22Rv1 (cell line): ENCODE measurements at regions not wholly inside any gene's neighbourhood (a gene's known extent, or its start where the extent isn't known, plus 50 kb on each side); places are given as distances from the start of the nearest gene placed in this dataset.
"Not testable (repeated sequence)": the region's sequence is repeated elsewhere in the genome, so short reads cannot be mapped to it uniquely, and the experiment has no call there.

Experiments
- H3K27ac ChIP-seq: fragments of 450-650 bp; 2 replicates; pipeline ENCODE4 v1.5.1; 2017
- CTCF ChIP-seq: fragments of 450-650 bp; IDR thresholded peaks from 2 replicates; pipeline ENCODE4 v1.5.1; 2017; ENCODE audit warnings: mild to moderate bottlenecking
- ZFX ChIP-seq: fragments of 450-650 bp; IDR thresholded peaks from 2 replicates; pipeline ENCODE4 v1.6.1; 2017; ENCODE audit warnings: antibody characterized with exemption, borderline replicate concordance

DNA sequence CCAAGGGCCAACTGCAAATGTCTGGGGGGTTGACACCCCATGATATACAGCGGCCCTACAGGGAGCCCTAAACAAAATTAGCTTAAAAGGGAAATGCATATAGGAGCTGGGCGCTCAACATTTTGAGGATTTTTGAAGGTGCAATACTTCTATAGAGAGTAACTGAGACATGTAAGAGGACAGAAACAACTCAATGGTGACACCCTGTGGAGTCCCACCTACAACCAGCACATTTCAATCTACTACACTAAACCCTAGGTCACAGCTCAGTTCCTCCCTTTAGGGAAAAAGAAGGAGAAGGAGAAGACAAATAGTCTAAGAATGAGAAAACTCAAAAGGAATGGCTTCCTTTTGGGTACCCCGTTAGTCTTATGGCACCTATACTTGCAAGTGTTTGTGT is 1010.5 kb upstream of the NOVA1 start:
- TF ChIP-seq CTCF (peak; percentile 19; the same call in 1 of the 2 replicates), ZFX (no peak)
- no peak overlapping the region for H3K27ac ChIP-seq

GRCh38 chr14:27612121-27612520 is 1014.3 kb upstream of the NOVA1 start:
- no peak overlapping the region for H3K27ac ChIP-seq
- no peak for TF ChIP-seq ZFX
- no peak for TF ChIP-seq CTCF

DNA sequence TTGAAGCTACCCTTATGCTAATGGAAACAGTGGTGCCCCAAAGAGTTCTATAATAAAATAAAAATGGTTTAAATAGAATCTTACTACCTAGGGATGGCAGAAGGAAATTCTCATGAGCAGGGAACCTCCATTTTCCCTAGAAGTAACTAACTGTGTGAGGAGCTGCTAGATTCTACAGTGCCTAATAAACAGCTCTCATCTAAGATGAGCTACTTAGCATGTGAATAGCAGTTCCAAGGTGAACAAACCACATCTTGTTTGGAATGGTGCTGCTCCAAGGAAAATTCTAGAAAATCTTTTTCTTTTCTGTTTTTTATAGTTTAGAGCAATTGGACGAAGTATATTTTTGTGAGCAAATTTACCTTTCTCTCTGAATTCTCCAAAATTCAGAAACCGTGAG is 1015.3 kb upstream of the NOVA1 start:
- no peak overlapping the region for H3K27ac ChIP-seq
- TF ChIP-seq ZFX, result no peak
- no peak for TF ChIP-seq CTCF

DNA sequence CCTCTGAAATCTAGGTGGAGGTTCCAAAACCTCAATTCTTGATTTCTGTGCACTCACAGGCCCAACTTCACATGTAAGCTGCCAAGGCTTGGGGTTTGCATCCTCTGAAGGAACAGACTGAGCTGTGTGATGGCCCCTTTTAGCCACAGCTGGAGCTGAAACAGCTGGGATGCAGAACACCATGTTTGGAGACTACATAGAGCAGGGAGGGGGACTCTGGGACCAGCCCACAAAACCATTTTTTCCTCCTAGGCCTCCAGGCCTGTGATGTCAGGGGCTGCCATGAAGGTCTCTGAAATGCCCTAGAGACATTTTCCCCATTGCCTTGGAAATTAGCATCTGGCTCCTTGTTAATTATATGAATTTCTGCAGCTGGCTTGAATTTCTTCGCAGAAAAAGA is 1025.9 kb upstream of the NOVA1 start:
- TF ChIP-seq CTCF, result no peak
- TF ChIP-seq ZFX, result no peak
- H3K27ac ChIP-seq, result no peak overlapping the region

GRCh38 chr14:27634056-27634970 is 1036.5 kb upstream of the NOVA1 start:
- H3K27ac ChIP-seq, result no peak overlapping the region
- TF ChIP-seq ZFX, result no peak
- no peak for TF ChIP-seq CTCF

GRCh38 chr14:27640688-27641087 is 1042.9 kb upstream of the NOVA1 start:
- H3K27ac ChIP-seq, result not testable (repeated sequence)

- H3K27ac ChIP-seq, result no peak overlapping the region
- TF ChIP-seq ZFX, result no peak
- TF ChIP-seq CTCF, result no peak
Measured at GRCh38 chr14:27642251-27642866, 1044.5 kb upstream of the NOVA1 start.
